ENCODE measurements at regions not wholly inside any gene's neighbourhood (a gene's known extent, or its start where the extent isn't known, plus 50 kb on each side); places are given as distances from the start of the nearest gene placed in this dataset.

DNA sequence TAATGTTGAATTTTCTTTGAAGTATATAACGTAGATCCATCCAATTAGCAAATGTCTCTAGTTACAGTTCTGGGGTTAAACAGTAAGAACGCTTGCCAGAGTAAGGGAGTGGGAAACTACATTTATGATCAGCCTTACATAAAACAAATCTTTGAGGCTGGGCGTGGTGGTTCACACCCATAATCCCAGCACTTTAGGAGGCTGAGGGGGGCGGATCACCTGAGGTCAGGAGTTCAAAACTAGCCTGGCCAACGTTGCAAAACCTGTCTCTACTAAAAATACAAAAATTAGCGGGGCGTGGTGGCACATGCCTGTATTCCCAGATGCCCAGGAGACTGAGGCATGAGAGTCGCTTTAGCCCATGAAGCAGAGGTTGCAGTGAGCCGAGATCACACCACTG lies 50.1 kb upstream of the GATM start:
- H3K4me1 Mint-ChIP-seq, result no peaks in the 10 kb centered on the region
- no peak for DNase-seq
- Histone ChIP-seq H3K9me3 (ENCODE audit: control insufficient read depth, low read length) (no peaks in the 10 kb centered on the region), H3K36me3 (ENCODE audit: control insufficient read depth, insufficient read depth, low read length) (no peaks in the 10 kb centered on the region), H3K4me3 (ENCODE audit: low read length) (no peak overlapping the region), H3K9ac (ENCODE audit: extremely low read depth, low read length, poor library complexity, severe bottlenecking) (no peak overlapping the region), H3K4me1 (ENCODE audit: control insufficient read depth, insufficient read depth, low read length) (no peaks in the 10 kb centered on the region), H3K27ac (ENCODE audit: low read depth, low read length) (no peak overlapping the region), H3K27me3 (ENCODE audit: control insufficient read depth, insufficient read depth, low read length, poor library complexity, severe bottlenecking) (peaks cover 55% of the 10 kb centered on the region)
- 84 to 85% methylated on average over 8 to 9 of the region's 9 CpGs for WGBS, 2 experiments (ENCODE audit: insufficient coverage in 1 of 2, insufficient read length in 1 of 2)
- TF ChIP-seq, protein P1, sequence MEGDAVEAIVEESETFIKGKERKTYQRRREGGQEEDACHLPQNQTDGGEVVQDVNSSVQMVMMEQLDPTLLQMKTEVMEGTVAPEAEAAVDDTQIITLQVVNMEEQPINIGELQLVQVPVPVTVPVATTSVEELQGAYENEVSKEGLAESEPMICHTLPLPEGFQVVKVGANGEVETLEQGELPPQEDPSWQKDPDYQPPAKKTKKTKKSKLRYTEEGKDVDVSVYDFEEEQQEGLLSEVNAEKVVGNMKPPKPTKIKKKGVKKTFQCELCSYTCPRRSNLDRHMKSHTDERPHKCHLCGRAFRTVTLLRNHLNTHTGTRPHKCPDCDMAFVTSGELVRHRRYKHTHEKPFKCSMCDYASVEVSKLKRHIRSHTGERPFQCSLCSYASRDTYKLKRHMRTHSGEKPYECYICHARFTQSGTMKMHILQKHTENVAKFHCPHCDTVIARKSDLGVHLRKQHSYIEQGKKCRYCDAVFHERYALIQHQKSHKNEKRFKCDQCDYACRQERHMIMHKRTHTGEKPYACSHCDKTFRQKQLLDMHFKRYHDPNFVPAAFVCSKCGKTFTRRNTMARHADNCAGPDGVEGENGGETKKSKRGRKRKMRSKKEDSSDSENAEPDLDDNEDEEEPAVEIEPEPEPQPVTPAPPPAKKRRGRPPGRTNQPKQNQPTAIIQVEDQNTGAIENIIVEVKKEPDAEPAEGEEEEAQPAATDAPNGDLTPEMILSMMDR (conservative IDR thresholded peaks at IDR 0.05), result no peak
- no peaks in the 10 kb centered on the region for H3K9me3 Mint-ChIP-seq
- peaks cover 53% of the 10 kb centered on the region for H3K27me3 Mint-ChIP-seq (ENCODE audit: insufficient read depth)
- no peaks in the 10 kb centered on the region for H3K36me3 Mint-ChIP-seq (ENCODE audit: low read depth)
- H3K27ac Mint-ChIP-seq, result no peak overlapping the region
- H3K4me3 Mint-ChIP-seq, result no peak overlapping the region

All from endodermal cell (in vitro differentiated cells).